Putamen (tissue), 1 donor: ENCODE measurements at regions not wholly inside any gene's neighbourhood (a gene's known extent, or its start where the extent isn't known, plus 50 kb on each side); places are given as distances from the start of the nearest gene placed in this dataset.
"Not testable (repeated sequence)": the region's sequence is repeated elsewhere in the genome, so short reads cannot be mapped to it uniquely, and the experiment has no call there.

Experiments used
- DNase-seq: peaks from one replicate; pipeline ENCODE4 v3.0.0-alpha.2; 2016; ENCODE audit warnings: low spot score

GRCh38 chr20:54938707-54939106 lies 463.3 kb downstream of the DOK5 start:
- DNase-seq: no peak

GRCh38 chr20:54933212-54933904 lies 458.0 kb downstream of the DOK5 start:
- DNase-seq: no peak

GRCh38 chr20:54929191-54929590 lies 453.8 kb downstream of the DOK5 start:
- DNase-seq: no peak

GRCh38 chr20:54928564-54928963 lies 453.2 kb downstream of the DOK5 start:
- DNase-seq: no peak

- DNase-seq: no peak
These were observed 447.2 kb downstream of the DOK5 start for GRCh38 chr20:54922636-54923035.

- DNase-seq: no peak
These were observed 446.7 kb downstream of the DOK5 start for GRCh38 chr20:54922096-54922495.

- peak; percentile 44 for DNase-seq
These were observed 445.1 kb downstream of the DOK5 start for GRCh38 chr20:54920491-54920890.

GRCh38 chr20:54918993-54919392 lies 443.6 kb downstream of the DOK5 start:
- not testable (repeated sequence) for DNase-seq

- DNase-seq: no peak
These were observed 439.6 kb downstream of the DOK5 start for GRCh38 chr20:54914995-54915394.

GRCh38 chr20:54909702-54910101 lies 434.3 kb downstream of the DOK5 start:
- no peak for DNase-seq

GRCh38 chr20:54906134-54906533 lies 430.7 kb downstream of the DOK5 start:
- DNase-seq: not testable (repeated sequence)

GRCh38 chr20:54897787-54898186 lies 422.4 kb downstream of the DOK5 start:
- DNase-seq: no peak

- no peak for DNase-seq
These were observed 416.5 kb downstream of the DOK5 start for GRCh38 chr20:54891907-54892306.

- no peak for DNase-seq
These were observed 404.0 kb downstream of the DOK5 start for GRCh38 chr20:54879393-54879792.

- no peak for DNase-seq
These were observed 399.9 kb downstream of the DOK5 start for GRCh38 chr20:54875307-54875706.

- no peak for DNase-seq
These were observed 399.3 kb downstream of the DOK5 start for GRCh38 chr20:54874718-54875117.

- DNase-seq: no peak
These were observed 397.0 kb downstream of the DOK5 start for GRCh38 chr20:54872440-54872839.

- DNase-seq: no peak
These were observed 394.4 kb downstream of the DOK5 start for GRCh38 chr20:54869765-54870164.

GRCh38 chr20:54865273-54865672 lies 389.9 kb downstream of the DOK5 start:
- DNase-seq: no peak

- DNase-seq: no peak
These were observed 385.3 kb downstream of the DOK5 start for GRCh38 chr20:54860716-54861115.

GRCh38 chr20:54856202-54856601 lies 380.8 kb downstream of the DOK5 start:
- DNase-seq: no peak

GRCh38 chr20:54849741-54850140 lies 374.3 kb downstream of the DOK5 start:
- DNase-seq: no peak

- DNase-seq: no peak
These were observed 373.7 kb downstream of the DOK5 start for GRCh38 chr20:54848984-54849538.

GRCh38 chr20:54848262-54848661 lies 372.9 kb downstream of the DOK5 start:
- no peak for DNase-seq
